ENCODE measurements at regions not wholly inside any gene's neighbourhood (a gene's known extent, or its start where the extent isn't known, plus 50 kb on each side); places are given as distances from the start of the nearest gene placed in this dataset.

DNA sequence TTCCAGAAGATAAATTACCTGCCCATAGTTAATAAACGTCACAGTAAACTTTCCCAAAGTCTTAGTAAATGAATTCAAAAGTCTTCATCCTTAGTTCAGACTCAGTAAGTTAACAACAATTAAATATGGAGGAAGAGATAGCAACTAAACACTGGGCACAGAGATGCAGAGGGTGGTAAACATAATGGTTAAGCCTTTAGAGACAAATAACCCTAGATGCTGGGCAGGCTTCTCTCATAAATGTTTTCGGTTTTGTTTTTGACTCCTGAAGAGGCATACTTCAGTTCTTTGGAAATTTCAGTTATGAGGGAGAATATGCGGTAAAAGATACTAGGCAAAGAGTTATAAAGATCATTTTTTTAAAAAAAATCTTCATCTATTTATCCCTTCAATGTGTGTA is 369.8 kb downstream of the FRK start:
- DNase-seq (ENCODE audit: unreplicated experiment): no peak
- Mint-ChIP-seq H3K4me1 (ENCODE audit: insufficient read depth, unreplicated experiment) (no peaks in the 10 kb centered on the region), H3K36me3 (ENCODE audit: insufficient read depth, unreplicated experiment) (no peaks in the 10 kb centered on the region), H3K4me3 (ENCODE audit: unreplicated experiment) (no peak overlapping the region), H3K9me3 (ENCODE audit: unreplicated experiment) (no peaks in the 10 kb centered on the region), H3K27me3 (ENCODE audit: insufficient read depth, unreplicated experiment) (peaks cover 14% of the 10 kb centered on the region), H3K27ac (ENCODE audit: low read depth, unreplicated experiment) (no peak overlapping the region)
- no TSS peak for BruUV-seq (replicated peaks)
- TF ChIP-seq, protein P1, sequence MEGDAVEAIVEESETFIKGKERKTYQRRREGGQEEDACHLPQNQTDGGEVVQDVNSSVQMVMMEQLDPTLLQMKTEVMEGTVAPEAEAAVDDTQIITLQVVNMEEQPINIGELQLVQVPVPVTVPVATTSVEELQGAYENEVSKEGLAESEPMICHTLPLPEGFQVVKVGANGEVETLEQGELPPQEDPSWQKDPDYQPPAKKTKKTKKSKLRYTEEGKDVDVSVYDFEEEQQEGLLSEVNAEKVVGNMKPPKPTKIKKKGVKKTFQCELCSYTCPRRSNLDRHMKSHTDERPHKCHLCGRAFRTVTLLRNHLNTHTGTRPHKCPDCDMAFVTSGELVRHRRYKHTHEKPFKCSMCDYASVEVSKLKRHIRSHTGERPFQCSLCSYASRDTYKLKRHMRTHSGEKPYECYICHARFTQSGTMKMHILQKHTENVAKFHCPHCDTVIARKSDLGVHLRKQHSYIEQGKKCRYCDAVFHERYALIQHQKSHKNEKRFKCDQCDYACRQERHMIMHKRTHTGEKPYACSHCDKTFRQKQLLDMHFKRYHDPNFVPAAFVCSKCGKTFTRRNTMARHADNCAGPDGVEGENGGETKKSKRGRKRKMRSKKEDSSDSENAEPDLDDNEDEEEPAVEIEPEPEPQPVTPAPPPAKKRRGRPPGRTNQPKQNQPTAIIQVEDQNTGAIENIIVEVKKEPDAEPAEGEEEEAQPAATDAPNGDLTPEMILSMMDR (IDR thresholded peaks at IDR 0.05; ENCODE audit: unreplicated experiment): no peak
- POLR2A ChIA-PET: no interaction called here
- intact Hi-C loops (cut with micrococcal nuclease): no loop called here
- CTCF ChIA-PET: interaction anchor here (0.6 kb wide), 1 partner anchor 18 kb away, joined by 3 read pairs; no protein-coding TSS in a partner anchor

DNA sequence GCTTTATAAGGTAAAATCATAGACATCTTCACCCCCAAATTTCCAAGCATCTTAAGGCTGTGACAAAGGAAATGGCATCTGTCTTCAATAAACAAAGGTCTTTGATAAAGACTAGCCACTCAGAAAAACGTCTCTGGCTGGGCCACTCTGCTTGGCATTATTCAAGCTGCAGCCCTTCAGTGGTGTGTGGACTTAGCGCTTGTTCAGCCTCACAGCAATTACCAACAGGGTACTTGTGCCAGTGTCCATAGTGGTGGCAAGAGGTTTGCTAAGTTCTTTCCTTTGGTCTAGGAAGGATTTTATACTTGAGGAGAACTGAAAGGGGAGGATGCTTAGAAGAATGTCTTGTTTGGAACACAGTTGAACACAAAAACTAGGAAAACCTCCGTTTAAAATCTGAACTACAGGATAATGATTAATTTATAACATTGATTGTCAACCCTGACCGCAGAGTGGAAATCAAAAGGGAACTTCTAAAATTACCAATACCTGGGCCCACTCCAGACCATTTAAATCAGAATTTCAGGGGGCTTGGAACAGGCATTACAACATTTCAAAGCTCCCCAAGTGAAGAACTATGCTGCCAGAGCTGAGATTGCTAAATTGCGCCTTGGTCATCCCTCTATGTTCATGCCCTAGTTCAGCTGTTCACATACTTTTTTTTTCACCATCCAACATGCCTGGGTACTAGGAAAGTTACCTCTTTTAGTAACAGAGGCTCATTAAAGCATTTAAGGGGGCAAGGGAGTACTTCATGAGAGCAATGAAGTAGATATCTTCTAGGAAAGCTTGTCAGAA is 378.5 kb downstream of the FRK start:
- DNase-seq (ENCODE audit: unreplicated experiment): no peak
- TF ChIP-seq, protein P1 (IDR thresholded peaks at IDR 0.05; ENCODE audit: unreplicated experiment): no peak

DNA sequence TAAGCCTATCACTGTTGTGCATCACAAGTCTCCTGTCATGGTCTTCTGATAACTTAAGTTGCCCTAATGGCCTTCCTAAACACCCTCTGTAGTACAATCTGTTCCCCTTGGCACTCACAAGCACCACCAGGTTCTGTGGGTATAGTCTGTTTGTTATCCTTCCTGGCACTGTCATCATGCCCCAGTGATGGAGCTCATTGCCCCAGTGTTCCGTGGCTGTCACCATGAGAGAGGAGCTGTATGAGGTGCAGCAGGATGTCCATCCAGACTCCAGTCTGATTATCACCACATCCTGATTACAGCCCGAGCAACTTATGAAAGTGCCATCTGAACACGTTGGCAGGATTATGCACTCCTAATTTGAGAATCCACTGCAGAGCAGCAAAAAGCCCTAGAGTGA is 380.1 kb downstream of the FRK start:
- no peak for DNase-seq (ENCODE audit: unreplicated experiment)
- Mint-ChIP-seq H3K9me3 (ENCODE audit: unreplicated experiment) (no peaks in the 10 kb centered on the region), H3K36me3 (ENCODE audit: insufficient read depth, unreplicated experiment) (no peaks in the 10 kb centered on the region), H3K27ac (ENCODE audit: low read depth, unreplicated experiment) (no peak overlapping the region), H3K4me3 (ENCODE audit: unreplicated experiment) (no peak overlapping the region), H3K27me3 (ENCODE audit: insufficient read depth, unreplicated experiment) (peaks cover 64% of the 10 kb centered on the region), H3K4me1 (ENCODE audit: insufficient read depth, unreplicated experiment) (no peaks in the 10 kb centered on the region)
- CTCF ChIA-PET: interaction anchor here (0.9 kb wide), 1 partner anchor 69 kb away, joined by 4 read pairs; no protein-coding TSS in a partner anchor
- POLR2A ChIA-PET: no interaction called here
- intact Hi-C loops (cut with micrococcal nuclease): no loop called here
- no TSS peak for BruUV-seq (replicated peaks)
- TF ChIP-seq, protein P1 (IDR thresholded peaks at IDR 0.05; ENCODE audit: unreplicated experiment): no peak

More for the DNA sequence above, 378.5 kb downstream of the FRK start:
- Mint-ChIP-seq H3K36me3 (ENCODE audit: insufficient read depth, unreplicated experiment) (no peaks in the 10 kb centered on the region), H3K27me3 (ENCODE audit: insufficient read depth, unreplicated experiment) (peaks cover 66% of the 10 kb centered on the region), H3K4me1 (ENCODE audit: insufficient read depth, unreplicated experiment) (no peaks in the 10 kb centered on the region), H3K4me3 (ENCODE audit: unreplicated experiment) (no peak overlapping the region), H3K27ac (ENCODE audit: low read depth, unreplicated experiment) (no peak overlapping the region), H3K9me3 (ENCODE audit: unreplicated experiment) (no peaks in the 10 kb centered on the region)
- ChIA-PET POLR2A (no interaction called here), CTCF (interaction anchor here (1.0 to 1.2 kb wide), 2 partner anchors 10 to 121 kb away, joined by 4 to 5 read pairs; no protein-coding TSS in a partner anchor)
- no TSS peak for BruUV-seq (replicated peaks)
- intact Hi-C loops (cut with micrococcal nuclease): no loop called here

DNA sequence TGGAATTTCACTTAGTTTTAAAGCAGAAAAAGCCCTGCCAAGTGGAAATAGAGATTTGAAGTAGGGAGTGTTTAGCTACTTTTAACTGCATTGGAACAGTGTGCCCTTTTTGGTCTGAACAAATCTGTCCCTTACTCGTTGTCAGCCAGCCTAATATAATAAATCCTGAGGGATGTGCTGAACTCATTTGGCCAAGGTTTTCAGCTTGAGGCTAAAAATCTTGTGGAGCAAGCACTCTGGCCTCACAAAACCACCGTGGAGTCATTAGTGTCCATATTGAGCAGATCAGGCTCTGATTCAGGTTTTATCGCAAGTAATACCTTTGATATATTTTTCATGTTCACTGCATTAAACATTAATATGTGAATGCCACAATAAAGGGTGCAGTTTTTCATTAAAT is 383.5 kb downstream of the FRK start:
- no peak for DNase-seq (ENCODE audit: unreplicated experiment)
- intact Hi-C loops (cut with micrococcal nuclease): no loop called here
- TF ChIP-seq, protein P1 (IDR thresholded peaks at IDR 0.05; ENCODE audit: unreplicated experiment): no peak
- no peaks in the 10 kb centered on the region for H3K9me3 Mint-ChIP-seq (ENCODE audit: unreplicated experiment)
- no peak overlapping the region for H3K4me3 Mint-ChIP-seq (ENCODE audit: unreplicated experiment)
- no TSS peak for BruUV-seq (replicated peaks)
- H3K27me3 Mint-ChIP-seq (ENCODE audit: insufficient read depth, unreplicated experiment): peaks cover 34% of the 10 kb centered on the region
- H3K36me3 Mint-ChIP-seq (ENCODE audit: insufficient read depth, unreplicated experiment): no peaks in the 10 kb centered on the region
- H3K4me1 Mint-ChIP-seq (ENCODE audit: insufficient read depth, unreplicated experiment): no peaks in the 10 kb centered on the region
- CTCF ChIA-PET: interaction anchor here (0.6 kb wide), 1 partner anchor 389 kb away, joined by 3 read pairs; no protein-coding TSS in a partner anchor
- POLR2A ChIA-PET: no interaction called here
- no peak overlapping the region for H3K27ac Mint-ChIP-seq (ENCODE audit: low read depth, unreplicated experiment)

Measured in MCF 10A (cell line).